Trophoblast cell (in vitro differentiated cells and primary cell): ENCODE measurements at regions not wholly inside any gene's neighbourhood (a gene's known extent, or its start where the extent isn't known, plus 50 kb on each side); places are given as distances from the start of the nearest gene placed in this dataset.

Source experiments
- DNase-seq, 2 donors: peaks; one replicate each; pipeline ENCODE4 v3.0.0-alpha.2; 2016
- H2AFZ ChIP-seq: 2 replicates; pipeline ENCODE4 v1.6.1; 2013; ENCODE audit warnings: low read length, moderate library complexity, mild to moderate bottlenecking; ENCODE audit not compliant: insufficient read depth, poor library complexity
- H2AK5ac ChIP-seq: 2 replicates; pipeline ENCODE4 v1.6.1; 2013; ENCODE audit warnings: mild to moderate bottlenecking, low read length
- H2BK120ac ChIP-seq: 2 replicates; pipeline ENCODE4 v1.6.1; 2013; ENCODE audit warnings: low read length, mild to moderate bottlenecking, moderate library complexity; ENCODE audit not compliant: insufficient read depth, poor library complexity
- H2BK12ac ChIP-seq: 2 replicates; pipeline ENCODE4 v1.6.1; 2013; ENCODE audit warnings: mild to moderate bottlenecking, low read length, moderate library complexity
- H2BK5ac ChIP-seq: 2 replicates; pipeline ENCODE4 v1.6.1; 2013; ENCODE audit warnings: low read length, low read depth, moderate library complexity, mild to moderate bottlenecking; ENCODE audit not compliant: poor library complexity
- H3K14ac ChIP-seq: 2 replicates; pipeline ENCODE4 v1.6.1; 2013; ENCODE audit warnings: mild to moderate bottlenecking, low read length
- H3K18ac ChIP-seq: 2 replicates; pipeline ENCODE4 v1.6.1; 2013; ENCODE audit warnings: mild to moderate bottlenecking, low read length
- H3K23ac ChIP-seq: 2 replicates; pipeline ENCODE4 v1.6.1; 2013; ENCODE audit warnings: low read length
- H3K27ac ChIP-seq: 2 replicates; pipeline ENCODE4 v1.5.1; 2013; ENCODE audit warnings: low read depth, mild to moderate bottlenecking, inconsistent platforms, low read length, moderate library complexity
- H3K27me3 ChIP-seq: 2 replicates; pipeline ENCODE4 v1.6.1; 2013; ENCODE audit warnings: inconsistent platforms, mild to moderate bottlenecking, low read length, moderate library complexity; ENCODE audit not compliant: insufficient read depth
- H3K36me3 ChIP-seq, 2 experiments: 1 replicate in 1 of 2; 2 replicates in 1 of 2; pipeline ENCODE4 v1.6.1; 2013; ENCODE audit warnings: low read length in 2 of 2, mild to moderate bottlenecking in 2 of 2, moderate library complexity in 1 of 2; ENCODE audit not compliant: insufficient read depth in 2 of 2, control insufficient read depth in 1 of 2
- H3K4ac ChIP-seq: 2 replicates; pipeline ENCODE4 v1.6.1; 2013; ENCODE audit warnings: low read depth, mild to moderate bottlenecking, low read length, moderate library complexity
- H3K4me1 ChIP-seq, 2 experiments: 1 replicate in 1 of 2; 2 replicates in 1 of 2; pipeline ENCODE4 v1.6.1; 2013; ENCODE audit warnings: low read length in 2 of 2, mild to moderate bottlenecking in 2 of 2, moderate library complexity in 1 of 2; ENCODE audit not compliant: insufficient read depth in 2 of 2, control insufficient read depth in 1 of 2
- H3K4me2 ChIP-seq: 2 replicates; pipeline ENCODE4 v1.6.1; 2013; ENCODE audit warnings: inconsistent platforms, mild to moderate bottlenecking, low read length, moderate library complexity
- H3K4me3 ChIP-seq: 2 replicates; pipeline ENCODE4 v1.5.1; 2013; ENCODE audit warnings: mild to moderate bottlenecking, low read depth, low read length, inconsistent platforms
- H3K79me1 ChIP-seq: one replicate; pipeline ENCODE4 v1.6.1; 2013; ENCODE audit warnings: low read length
- H3K79me2 ChIP-seq: 2 replicates; pipeline ENCODE4 v1.6.1; 2013; ENCODE audit warnings: low read length, mild to moderate bottlenecking; ENCODE audit not compliant: control insufficient read depth, insufficient read depth, poor library complexity
- H3K9ac ChIP-seq: 2 replicates; pipeline ENCODE4 v1.6.1; 2013; ENCODE audit warnings: mild to moderate bottlenecking, low read length
- H3K9me3 ChIP-seq: 2 replicates; pipeline ENCODE4 v1.6.1; 2013; ENCODE audit warnings: low read depth, mild to moderate bottlenecking, control low read depth, inconsistent platforms, low read length; ENCODE audit not compliant: insufficient read depth
- H4K12ac ChIP-seq: 2 replicates; pipeline ENCODE4 v1.6.1; 2013; ENCODE audit warnings: low read depth, mild to moderate bottlenecking, low read length, moderate library complexity
- H4K8ac ChIP-seq: 2 replicates; pipeline ENCODE4 v1.6.1; 2013; ENCODE audit warnings: low read depth, mild to moderate bottlenecking, low read length, moderate library complexity
- H4K91ac ChIP-seq: one replicate; pipeline ENCODE4 v1.6.1; 2013; ENCODE audit warnings: low read depth, mild to moderate bottlenecking, low read length, moderate library complexity
- WGBS: extraction: QIAGEN DNeasy Blood & Tissue Kit; methylation state at CpG from one replicate; pipeline ENCODE4 v1.1.7; 2013; ENCODE audit warnings: missing lambda C conversion rate; ENCODE audit not compliant: insufficient read length, insufficient coverage; ENCODE audit errors: extremely low coverage; 5-methylcytosine and 5-hydroxymethylcytosine counted together

DNA sequence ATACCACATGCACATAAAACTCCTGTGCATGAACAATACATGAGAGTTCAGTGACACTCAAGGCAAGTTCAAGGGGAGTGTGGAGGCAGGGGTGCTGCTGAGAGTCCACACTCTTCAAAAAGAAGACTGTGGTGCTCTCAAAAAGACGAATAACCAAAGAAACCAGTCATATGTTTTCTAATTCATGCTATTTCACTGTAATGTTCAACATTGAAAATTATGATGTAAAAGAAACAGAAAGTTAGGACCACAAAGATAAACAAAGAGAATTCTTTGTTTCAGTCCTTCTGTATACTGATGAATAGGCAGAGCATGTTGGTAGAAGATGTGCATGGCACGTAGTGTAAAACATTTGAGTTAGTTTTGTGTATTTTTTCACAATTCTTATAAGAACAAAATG lies 864.2 kb upstream of the LRATD1 start:
- H3K36me3 ChIP-seq: no peaks in the 10 kb centered on the region
- no peaks in the 10 kb centered on the region for H3K27me3 ChIP-seq
- no peak for DNase-seq
- H3K4me2 ChIP-seq: no peak overlapping the region
- no peak overlapping the region for H3K23ac ChIP-seq
- H4K12ac ChIP-seq: no peak overlapping the region
- no peak overlapping the region for H2BK12ac ChIP-seq
- no peak overlapping the region for H2AFZ ChIP-seq
- no CpG with 5 or more reads among the region's 2 CpGs for WGBS
- H2BK120ac ChIP-seq: no peak overlapping the region
- H3K9ac ChIP-seq: no peak overlapping the region
- no peaks in the 10 kb centered on the region for H3K79me1 ChIP-seq
- H3K14ac ChIP-seq: no peak overlapping the region
- H3K79me2 ChIP-seq: no peaks in the 10 kb centered on the region
- no peak overlapping the region for H3K4me3 ChIP-seq
- no peak overlapping the region for H4K91ac ChIP-seq
- H3K4me1 ChIP-seq: no peaks in the 10 kb centered on the region
- H3K9me3 ChIP-seq: no peaks in the 10 kb centered on the region
- no peak overlapping the region for H3K27ac ChIP-seq
- H3K4ac ChIP-seq: no peak overlapping the region
- H3K18ac ChIP-seq: no peak overlapping the region
- H4K8ac ChIP-seq: no peak overlapping the region
- no peak overlapping the region for H2BK5ac ChIP-seq
- no peak overlapping the region for H2AK5ac ChIP-seq

DNA sequence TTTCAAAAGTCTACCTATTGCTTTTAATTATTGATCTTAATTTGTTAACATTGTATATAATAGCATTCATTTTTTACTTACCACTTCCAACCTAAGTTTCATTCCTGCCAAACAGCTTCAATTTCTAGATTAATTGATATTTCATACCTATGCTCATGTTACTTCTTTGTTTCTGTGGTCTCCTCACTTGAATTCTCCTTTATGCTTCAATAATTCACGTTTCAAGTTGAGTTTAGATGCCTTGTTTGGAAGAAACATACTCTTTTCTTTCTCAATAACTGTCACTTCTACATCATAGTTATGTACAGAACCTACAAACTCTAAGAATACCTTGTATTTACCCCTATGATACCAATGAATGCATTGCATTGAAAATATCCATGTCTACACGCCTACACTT lies 862.2 kb upstream of the LRATD1 start:
- DNase-seq: no peak
- no CpG with 5 or more reads among the region's 2 CpGs for WGBS
- Histone ChIP-seq H4K91ac (no peak overlapping the region), H4K12ac (no peak overlapping the region), H3K14ac (no peak overlapping the region), H4K8ac (no peak overlapping the region), H3K4me3 (no peak overlapping the region), H3K36me3 (no peaks in the 10 kb centered on the region), H2AK5ac (no peak overlapping the region), H3K23ac (no peak overlapping the region), H3K27me3 (no peaks in the 10 kb centered on the region), H3K9me3 (no peaks in the 10 kb centered on the region), H3K9ac (no peak overlapping the region), H3K18ac (no peak overlapping the region), H3K4ac (no peak overlapping the region), H3K79me2 (no peaks in the 10 kb centered on the region), H3K27ac (no peak overlapping the region), H3K79me1 (no peaks in the 10 kb centered on the region), H3K4me2 (no peak overlapping the region), H3K4me1 (no peaks in the 10 kb centered on the region), H2BK5ac (no peak overlapping the region), H2BK120ac (no peak overlapping the region), H2BK12ac (no peak overlapping the region), H2AFZ (no peak overlapping the region)

DNA sequence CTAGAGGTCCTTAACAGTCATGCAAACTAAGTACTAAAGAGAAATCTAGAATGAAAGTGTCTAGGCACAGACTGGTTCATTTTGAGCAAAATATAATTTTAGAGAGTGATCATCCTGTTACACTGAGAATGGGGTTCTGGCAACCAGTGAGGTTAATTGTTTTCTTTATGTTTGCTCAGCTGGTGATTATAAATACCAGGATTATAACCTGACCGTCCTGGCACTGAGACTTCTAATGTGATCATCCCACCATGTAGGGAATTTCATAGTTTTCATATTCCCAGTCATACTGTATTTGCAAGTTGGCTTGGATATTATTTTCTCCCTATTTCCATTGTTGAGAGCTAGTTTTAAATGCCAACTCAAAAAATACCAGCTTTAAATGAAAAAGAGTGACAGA lies 852.5 kb upstream of the LRATD1 start:
- no peak for DNase-seq
- H3K4me1 ChIP-seq: no peaks in the 10 kb centered on the region
- no peak overlapping the region for H4K12ac ChIP-seq
- H3K4me2 ChIP-seq: no peak overlapping the region
- no peaks in the 10 kb centered on the region for H3K79me1 ChIP-seq
- no peaks in the 10 kb centered on the region for H3K36me3 ChIP-seq
- H3K14ac ChIP-seq: no peak overlapping the region
- H3K9me3 ChIP-seq: no peaks in the 10 kb centered on the region
- H2AFZ ChIP-seq: no peak overlapping the region
- no peak overlapping the region for H4K8ac ChIP-seq
- no peak overlapping the region for H3K4ac ChIP-seq
- no peak overlapping the region for H3K18ac ChIP-seq
- no peaks in the 10 kb centered on the region for H3K27me3 ChIP-seq
- no peak overlapping the region for H2BK5ac ChIP-seq
- no peak overlapping the region for H3K23ac ChIP-seq
- H2BK120ac ChIP-seq: no peak overlapping the region
- no CpG with 5 or more reads among the region's 1 CpG for WGBS
- no peak overlapping the region for H3K4me3 ChIP-seq
- no peaks in the 10 kb centered on the region for H3K79me2 ChIP-seq
- no peak overlapping the region for H3K9ac ChIP-seq
- no peak overlapping the region for H3K27ac ChIP-seq
- H2BK12ac ChIP-seq: no peak overlapping the region
- no peak overlapping the region for H2AK5ac ChIP-seq
- H4K91ac ChIP-seq: no peak overlapping the region

DNA sequence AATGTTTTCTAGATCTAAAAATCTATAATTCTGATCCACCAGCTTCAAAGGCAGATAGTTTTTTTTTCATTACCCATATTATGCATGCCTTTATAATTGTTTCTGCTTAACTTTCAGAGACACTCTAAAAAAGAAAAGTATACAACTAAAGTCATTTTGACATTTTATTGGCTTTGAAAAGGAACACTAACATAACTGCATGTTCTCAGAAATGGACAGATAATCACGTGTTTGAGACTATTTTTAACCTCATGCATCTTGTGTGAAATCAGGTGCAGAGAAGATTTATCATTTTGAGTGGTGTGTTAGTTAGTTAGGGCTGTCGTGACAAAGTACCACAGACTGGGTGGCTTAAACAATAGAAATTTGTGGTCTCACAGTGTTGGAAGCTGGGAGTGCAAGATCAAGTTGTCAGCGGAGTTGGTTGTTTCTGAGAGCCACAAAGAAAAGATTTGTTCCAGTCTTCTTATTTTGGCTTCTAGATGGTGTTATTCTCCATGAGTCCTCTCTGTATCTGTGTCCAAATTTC lies 841.4 kb upstream of the LRATD1 start:
- Histone ChIP-seq H3K79me1 (no peaks in the 10 kb centered on the region), H2BK120ac (no peak overlapping the region), H3K9me3 (no peaks in the 10 kb centered on the region), H3K4me2 (no peak overlapping the region), H3K4ac (no peak overlapping the region), H3K27ac (no peak overlapping the region), H2BK12ac (no peak overlapping the region), H3K79me2 (no peaks in the 10 kb centered on the region), H2AK5ac (no peak overlapping the region), H3K9ac (no peak overlapping the region), H3K36me3 (no peaks in the 10 kb centered on the region), H4K8ac (no peak overlapping the region), H3K4me1 (no peaks in the 10 kb centered on the region), H3K27me3 (no peaks in the 10 kb centered on the region), H3K23ac (no peak overlapping the region), H3K4me3 (no peak overlapping the region), H4K91ac (no peak overlapping the region), H4K12ac (no peak overlapping the region), H3K14ac (no peak overlapping the region), H2AFZ (no peak overlapping the region), H3K18ac (no peak overlapping the region), H2BK5ac (no peak overlapping the region)
- WGBS: no CpG with 5 or more reads among the region's 3 CpGs
- DNase-seq: no peak
